ENCODE measurements at regions not wholly inside any gene's neighbourhood (a gene's known extent, or its start where the extent isn't known, plus 50 kb on each side); places are given as distances from the start of the nearest gene placed in this dataset.

GRCh38 chr16:17568239-17568638 lies 97.5 kb upstream of the XYLT1 start:
- TF ChIP-seq POLR2AphosphoS5 (IDR thresholded peaks at IDR 0.05; ENCODE audit: low read depth, low read length) (no peak), REST (IDR thresholded peaks at IDR 0.05; ENCODE audit: insufficient read depth in 1 of 2, low read depth in 2 of 2, low read length in 2 of 2) (no peak), TAF1 (IDR thresholded peaks at IDR 0.05; ENCODE audit: borderline replicate concordance, insufficient read depth, low read length) (no peak)
